ENCODE measurements at regions not wholly inside any gene's neighbourhood (a gene's known extent, or its start where the extent isn't known, plus 50 kb on each side); places are given as distances from the start of the nearest gene placed in this dataset.

DNA sequence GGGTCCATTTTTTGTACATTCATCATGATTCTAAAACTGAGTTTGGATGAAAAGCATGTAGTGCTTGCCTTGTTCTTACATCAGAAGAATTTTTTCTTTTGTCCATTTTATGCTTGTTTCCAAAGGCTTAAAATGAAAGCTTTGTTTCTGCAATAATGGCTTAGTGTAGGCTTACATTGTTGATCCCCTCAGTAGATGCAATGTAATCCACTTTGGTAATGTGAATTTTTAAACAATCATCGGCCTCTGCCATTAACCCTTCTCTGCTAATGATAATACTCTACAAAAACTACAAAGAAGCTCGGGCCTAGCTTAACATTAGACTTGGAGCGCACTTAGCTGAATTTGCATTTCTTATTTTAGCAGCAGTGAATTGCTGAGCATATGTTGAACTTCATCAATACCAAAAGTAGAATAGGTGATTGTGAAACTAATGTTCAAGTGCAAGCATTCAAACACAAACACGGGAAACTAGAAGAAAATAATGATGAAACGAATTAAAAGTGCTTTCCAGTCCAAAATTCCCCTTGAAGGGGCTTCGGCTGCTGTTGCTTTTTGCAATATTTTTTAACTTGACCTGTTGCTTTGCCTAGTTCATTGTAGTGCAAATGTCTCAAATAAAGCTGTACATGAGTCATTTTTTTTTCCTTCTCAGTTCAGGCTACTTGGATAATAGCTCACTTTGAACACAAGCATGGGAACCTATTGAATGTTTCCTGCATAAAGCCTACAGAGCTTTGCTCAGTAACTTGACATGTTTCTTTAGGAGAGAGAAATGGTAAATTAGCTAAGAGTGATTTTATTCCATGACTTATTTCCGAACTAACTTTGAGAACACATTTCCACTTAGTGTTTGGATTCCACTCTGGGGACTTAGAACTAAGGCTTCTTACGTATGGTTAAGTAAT is 66.5 kb downstream of the SLIT2 start:
- no peak for TF ChIP-seq EZH2 (IDR thresholded peaks at IDR 0.05; ENCODE audit: low read length, unreplicated experiment)
- TF ChIP-seq, protein P1, sequence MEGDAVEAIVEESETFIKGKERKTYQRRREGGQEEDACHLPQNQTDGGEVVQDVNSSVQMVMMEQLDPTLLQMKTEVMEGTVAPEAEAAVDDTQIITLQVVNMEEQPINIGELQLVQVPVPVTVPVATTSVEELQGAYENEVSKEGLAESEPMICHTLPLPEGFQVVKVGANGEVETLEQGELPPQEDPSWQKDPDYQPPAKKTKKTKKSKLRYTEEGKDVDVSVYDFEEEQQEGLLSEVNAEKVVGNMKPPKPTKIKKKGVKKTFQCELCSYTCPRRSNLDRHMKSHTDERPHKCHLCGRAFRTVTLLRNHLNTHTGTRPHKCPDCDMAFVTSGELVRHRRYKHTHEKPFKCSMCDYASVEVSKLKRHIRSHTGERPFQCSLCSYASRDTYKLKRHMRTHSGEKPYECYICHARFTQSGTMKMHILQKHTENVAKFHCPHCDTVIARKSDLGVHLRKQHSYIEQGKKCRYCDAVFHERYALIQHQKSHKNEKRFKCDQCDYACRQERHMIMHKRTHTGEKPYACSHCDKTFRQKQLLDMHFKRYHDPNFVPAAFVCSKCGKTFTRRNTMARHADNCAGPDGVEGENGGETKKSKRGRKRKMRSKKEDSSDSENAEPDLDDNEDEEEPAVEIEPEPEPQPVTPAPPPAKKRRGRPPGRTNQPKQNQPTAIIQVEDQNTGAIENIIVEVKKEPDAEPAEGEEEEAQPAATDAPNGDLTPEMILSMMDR (conservative IDR thresholded peaks at IDR 0.05; ENCODE audit: low read depth, low read length), result no peak
- TF ChIP-seq EZH2phosphoT487 (IDR thresholded peaks at IDR 0.05; ENCODE audit: borderline replicate concordance, low read length), result no peak
- Histone ChIP-seq H3K9me3 (ENCODE audit: low read length) (no peaks in the 10 kb centered on the region), H3K36me3 (ENCODE audit: low read depth, low read length) (no peaks in the 10 kb centered on the region), H3K4me1 (ENCODE audit: insufficient read depth, low read length) (no peaks in the 10 kb centered on the region), H3F3A (ENCODE audit: low read length, unreplicated experiment) (no peaks in the 10 kb centered on the region), H3K4me3 (ENCODE audit: low read length) (no peak overlapping the region), H3K79me2 (ENCODE audit: low read length) (peaks cover 67% of the 10 kb centered on the region), H3K9ac (ENCODE audit: low read length) (no peak overlapping the region), H3K27ac (ENCODE audit: low read length) (no peak overlapping the region), H4K20me1 (ENCODE audit: low read length) (no peaks in the 10 kb centered on the region), H3K27me3 (ENCODE audit: low read length) (no peaks in the 10 kb centered on the region), H3K9me2 (replicated peaks; ENCODE audit: low read length) (no peaks in the 10 kb centered on the region), H3K4me2 (ENCODE audit: low read length) (no peak overlapping the region), H2AFZ (ENCODE audit: low read length) (no peak overlapping the region)
- CTCF ChIA-PET, result no interaction called here
- DNase-seq (no peak), ATAC-seq (no peak)
- POLR2A ChIA-PET (ENCODE audit: unreplicated experiment), result no interaction called here
- BruUV-seq (replicated peaks), result no TSS peak
- intact Hi-C loops (cut with micrococcal nuclease), result no loop called here

DNA sequence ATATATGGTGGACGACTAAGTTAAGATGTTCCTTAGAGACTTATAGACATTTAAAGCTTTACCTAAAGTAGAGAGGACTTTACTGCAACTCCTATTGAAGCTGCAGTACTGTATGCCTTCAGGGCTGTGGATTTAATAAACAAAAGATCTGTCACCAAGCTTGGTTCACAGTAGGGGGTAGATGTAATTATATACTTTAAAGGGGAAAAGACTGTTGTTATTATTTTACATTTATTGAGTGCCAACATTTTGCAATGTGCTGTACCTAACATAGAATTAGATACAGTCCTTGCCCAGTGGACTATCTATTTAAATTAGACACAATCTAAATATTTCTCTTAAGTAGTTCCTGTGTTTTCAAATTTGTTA is 67.2 kb downstream of the SLIT2 start:
- H3K4me2 ChIP-seq (ENCODE audit: low read length), result no peak overlapping the region
- no peaks in the 10 kb centered on the region for H3K9me3 ChIP-seq (ENCODE audit: low read length)
- H3K79me2 ChIP-seq (ENCODE audit: low read length), result peaks cover 73% of the 10 kb centered on the region
- POLR2A ChIA-PET (ENCODE audit: unreplicated experiment), result no interaction called here
- no peak; the same call in 1 of the 2 replicates for ATAC-seq
- no peaks in the 10 kb centered on the region for H4K20me1 ChIP-seq (ENCODE audit: low read length)
- no peak for DNase-seq
- TF ChIP-seq EZH2phosphoT487 (IDR thresholded peaks at IDR 0.05; ENCODE audit: borderline replicate concordance, low read length) (no peak), EZH2 (IDR thresholded peaks at IDR 0.05; ENCODE audit: low read length, unreplicated experiment) (no peak)
- TF ChIP-seq, protein P1 (conservative IDR thresholded peaks at IDR 0.05; ENCODE audit: low read depth, low read length), result no peak
- H3K4me3 ChIP-seq (ENCODE audit: low read length), result no peak overlapping the region
- no peaks in the 10 kb centered on the region for H3K9me2 ChIP-seq (replicated peaks; ENCODE audit: low read length)
- CTCF ChIA-PET, result no interaction called here
- H3K27me3 ChIP-seq (ENCODE audit: low read length), result no peaks in the 10 kb centered on the region
- H3F3A ChIP-seq (ENCODE audit: low read length, unreplicated experiment), result no peaks in the 10 kb centered on the region
- intact Hi-C loops (cut with micrococcal nuclease), result no loop called here
- H3K27ac ChIP-seq (ENCODE audit: low read length), result no peak overlapping the region
- no peaks in the 10 kb centered on the region for H3K4me1 ChIP-seq (ENCODE audit: insufficient read depth, low read length)
- no peaks in the 10 kb centered on the region for H3K36me3 ChIP-seq (ENCODE audit: low read depth, low read length)
- BruUV-seq (replicated peaks), result no TSS peak
- H3K9ac ChIP-seq (ENCODE audit: low read length), result no peak overlapping the region
- no peak overlapping the region for H2AFZ ChIP-seq (ENCODE audit: low read length)
